ENCODE measurements at regions not wholly inside any gene's neighbourhood (a gene's known extent, or its start where the extent isn't known, plus 50 kb on each side); places are given as distances from the start of the nearest gene placed in this dataset.

- TF ChIP-seq POLR2A (IDR thresholded peaks at IDR 0.05; ENCODE audit: low read length): no peak
- no peak for TF ChIP-seq GATA1 (IDR thresholded peaks at IDR 0.05; ENCODE audit: low read depth, low read length)
Measured at GRCh38 chr5:164727012-164727411, 1221.6 kb downstream of the MAT2B start.
